ENCODE measurements at regions not wholly inside any gene's neighbourhood (a gene's known extent, or its start where the extent isn't known, plus 50 kb on each side); places are given as distances from the start of the nearest gene placed in this dataset.
"Not testable (repeated sequence)": the region's sequence is repeated elsewhere in the genome, so short reads cannot be mapped to it uniquely, and the experiment has no call there.

DNA sequence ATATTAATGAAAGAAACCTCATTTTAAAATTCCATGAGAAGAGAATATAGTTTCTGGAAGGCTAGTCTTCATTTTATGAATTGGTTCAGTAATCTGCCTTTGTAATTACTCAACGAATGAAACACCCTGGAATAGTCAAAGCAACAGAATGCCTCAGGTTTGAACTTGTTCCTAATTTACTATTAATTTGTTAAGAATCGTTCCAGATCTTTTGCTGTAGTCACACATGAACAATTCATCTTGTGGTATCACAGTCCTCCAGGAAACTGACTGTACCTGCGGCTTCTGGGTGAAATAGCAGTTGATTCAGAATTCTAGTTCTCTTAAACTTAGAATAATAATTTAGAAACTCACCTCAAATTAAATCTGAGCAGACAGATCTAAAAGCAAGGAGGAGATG, 282.7 kb upstream of the MAP2 start:
- Histone ChIP-seq H3K4me3 (ENCODE audit: control insufficient read depth in 2 of 3, extremely low read depth in 1 of 3, insufficient read depth in 2 of 3, low read depth in 1 of 3, low read length in 3 of 3) (no peak overlapping the region), H3K9me1 (ENCODE audit: control insufficient read depth, extremely low read depth, insufficient read depth, low read length) (no peaks in the 10 kb centered on the region), H3K27ac (ENCODE audit: control insufficient read depth, insufficient read depth, low read length) (peak overlapping the region; percentile 72), H3K4me1 (ENCODE audit: control insufficient read depth, extremely low read depth, insufficient read depth, low read length) (peaks cover 19% of the 10 kb centered on the region), H3K79me2 (ENCODE audit: control insufficient read depth, insufficient read depth, low read length) (no peaks in the 10 kb centered on the region), H3K9ac (ENCODE audit: control insufficient read depth, extremely low read depth, insufficient read depth, low read length) (no peak overlapping the region), H3K9me3 (ENCODE audit: control insufficient read depth, low read depth, low read length) (no peaks in the 10 kb centered on the region), H4K20me1 (ENCODE audit: control insufficient read depth, extremely low read depth, insufficient read depth, low read length) (no peaks in the 10 kb centered on the region), H3K36me3 (ENCODE audit: control insufficient read depth in 2 of 2, extremely low read depth in 1 of 2, insufficient read depth in 2 of 2, low read length in 2 of 2) (no peaks in the 10 kb centered on the region), H3K4me2 (ENCODE audit: control insufficient read depth, extremely low read depth, insufficient read depth, low read depth, low read length) (peak overlapping the region; percentile 56), H2AFZ (ENCODE audit: control insufficient read depth, low read length) (peak overlapping the region; percentile 24), H3K27me3 (ENCODE audit: control insufficient read depth, extremely low read depth, insufficient read depth, low read length) (no peaks in the 10 kb centered on the region)
- peak; percentile 80 for FAIRE-seq
- peak; percentile 40 for DNase-seq (ENCODE audit: low read depth, low spot score)
- TF ChIP-seq, protein P1, sequence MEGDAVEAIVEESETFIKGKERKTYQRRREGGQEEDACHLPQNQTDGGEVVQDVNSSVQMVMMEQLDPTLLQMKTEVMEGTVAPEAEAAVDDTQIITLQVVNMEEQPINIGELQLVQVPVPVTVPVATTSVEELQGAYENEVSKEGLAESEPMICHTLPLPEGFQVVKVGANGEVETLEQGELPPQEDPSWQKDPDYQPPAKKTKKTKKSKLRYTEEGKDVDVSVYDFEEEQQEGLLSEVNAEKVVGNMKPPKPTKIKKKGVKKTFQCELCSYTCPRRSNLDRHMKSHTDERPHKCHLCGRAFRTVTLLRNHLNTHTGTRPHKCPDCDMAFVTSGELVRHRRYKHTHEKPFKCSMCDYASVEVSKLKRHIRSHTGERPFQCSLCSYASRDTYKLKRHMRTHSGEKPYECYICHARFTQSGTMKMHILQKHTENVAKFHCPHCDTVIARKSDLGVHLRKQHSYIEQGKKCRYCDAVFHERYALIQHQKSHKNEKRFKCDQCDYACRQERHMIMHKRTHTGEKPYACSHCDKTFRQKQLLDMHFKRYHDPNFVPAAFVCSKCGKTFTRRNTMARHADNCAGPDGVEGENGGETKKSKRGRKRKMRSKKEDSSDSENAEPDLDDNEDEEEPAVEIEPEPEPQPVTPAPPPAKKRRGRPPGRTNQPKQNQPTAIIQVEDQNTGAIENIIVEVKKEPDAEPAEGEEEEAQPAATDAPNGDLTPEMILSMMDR (optimal IDR thresholded peaks at IDR 0.05 in 1 of 3, IDR thresholded peaks at IDR 0.05 in 1 of 3, conservative IDR thresholded peaks at IDR 0.05 in 1 of 3; ENCODE audit: extremely low read depth in 1 of 3, insufficient read depth in 2 of 3, low read length in 3 of 3), result no peak
- TF ChIP-seq EZH2 (IDR thresholded peaks at IDR 0.05; ENCODE audit: low read length), result no peak
- dilution Hi-C loops (cut with MboI; ENCODE audit: extremely low pct_ligation_motif_present, low sequenced_read_pairs), result no loop called here

DNA sequence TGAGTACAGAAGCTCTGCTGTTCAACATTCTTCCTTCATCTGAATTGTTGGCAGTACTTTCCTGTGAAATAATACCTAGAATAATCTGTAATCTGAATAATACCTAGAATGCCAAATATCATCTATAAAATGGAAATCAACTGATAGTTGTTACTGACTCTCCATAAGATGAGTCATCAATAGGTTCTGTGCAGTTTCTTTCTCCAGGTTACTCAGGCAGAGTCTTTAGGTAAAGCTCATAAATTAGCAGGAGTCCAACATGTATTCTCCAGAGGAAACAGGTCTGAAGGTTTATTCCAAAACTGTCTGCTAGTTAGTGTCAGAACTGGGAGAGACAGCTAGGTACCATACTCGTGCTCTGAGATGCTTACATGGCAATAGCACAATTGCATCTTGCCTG, 282.0 kb upstream of the MAP2 start:
- no peaks in the 10 kb centered on the region for H3K79me2 ChIP-seq (ENCODE audit: control insufficient read depth, insufficient read depth, low read length)
- peaks cover 19% of the 10 kb centered on the region for H3K4me1 ChIP-seq (ENCODE audit: control insufficient read depth, extremely low read depth, insufficient read depth, low read length)
- TF ChIP-seq EZH2 (IDR thresholded peaks at IDR 0.05; ENCODE audit: low read length), result no peak
- TF ChIP-seq, protein P1 (optimal IDR thresholded peaks at IDR 0.05 in 1 of 3, IDR thresholded peaks at IDR 0.05 in 1 of 3, conservative IDR thresholded peaks at IDR 0.05 in 1 of 3; ENCODE audit: extremely low read depth in 1 of 3, insufficient read depth in 2 of 3, low read length in 3 of 3), result no peak
- H3K9me1 ChIP-seq (ENCODE audit: control insufficient read depth, extremely low read depth, insufficient read depth, low read length), result no peaks in the 10 kb centered on the region
- H4K20me1 ChIP-seq (ENCODE audit: control insufficient read depth, extremely low read depth, insufficient read depth, low read length), result no peaks in the 10 kb centered on the region
- H2AFZ ChIP-seq (ENCODE audit: control insufficient read depth, low read length), result peak overlapping the region; percentile 71
- H3K9me3 ChIP-seq (ENCODE audit: control insufficient read depth, low read depth, low read length), result no peaks in the 10 kb centered on the region
- H3K4me3 ChIP-seq (ENCODE audit: control insufficient read depth in 2 of 3, extremely low read depth in 1 of 3, insufficient read depth in 2 of 3, low read depth in 1 of 3, low read length in 3 of 3), result no peak overlapping the region
- H3K36me3 ChIP-seq (ENCODE audit: control insufficient read depth in 2 of 2, extremely low read depth in 1 of 2, insufficient read depth in 2 of 2, low read length in 2 of 2), result no peaks in the 10 kb centered on the region
- DNase-seq (ENCODE audit: low read depth, low spot score) (no peak), FAIRE-seq (peak; percentile 71)
- no peaks in the 10 kb centered on the region for H3K27me3 ChIP-seq (ENCODE audit: control insufficient read depth, extremely low read depth, insufficient read depth, low read length)
- peak overlapping the region; percentile 72 for H3K27ac ChIP-seq (ENCODE audit: control insufficient read depth, insufficient read depth, low read length)
- H3K9ac ChIP-seq (ENCODE audit: control insufficient read depth, extremely low read depth, insufficient read depth, low read length), result no peak overlapping the region
- peak overlapping the region; percentile 51 for H3K4me2 ChIP-seq (ENCODE audit: control insufficient read depth, extremely low read depth, insufficient read depth, low read depth, low read length)
- dilution Hi-C loops (cut with MboI; ENCODE audit: extremely low pct_ligation_motif_present, low sequenced_read_pairs), result no loop called here

DNA sequence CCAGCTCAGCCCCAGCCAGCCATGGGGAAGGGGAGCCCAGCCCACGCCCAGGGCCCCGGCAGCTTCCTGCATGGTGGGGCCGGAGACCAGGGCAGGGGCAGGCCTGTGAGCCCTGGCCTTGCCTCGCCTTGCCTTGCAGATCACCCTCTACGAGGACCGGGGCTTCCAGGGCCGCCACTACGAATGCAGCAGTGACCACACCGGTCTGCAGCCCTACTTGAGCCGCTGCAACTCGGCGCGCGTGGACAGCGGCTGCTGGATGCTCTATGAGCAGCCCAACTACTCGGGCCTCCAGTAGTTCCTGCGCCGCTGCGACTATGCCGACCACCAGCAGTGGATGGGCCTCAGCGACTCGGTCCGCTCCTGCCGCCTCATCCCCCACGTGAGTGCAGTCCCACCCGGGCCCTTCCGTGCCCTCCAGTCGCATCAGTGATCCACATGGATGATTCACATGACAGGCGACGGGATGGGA, 278.6 kb upstream of the MAP2 start:
- H3K27ac ChIP-seq (ENCODE audit: control insufficient read depth, insufficient read depth, low read length); H3K9ac ChIP-seq (ENCODE audit: control insufficient read depth, extremely low read depth, insufficient read depth, low read length); H3K4me3 ChIP-seq (ENCODE audit: control insufficient read depth in 2 of 3, extremely low read depth in 1 of 3, insufficient read depth in 2 of 3, low read depth in 1 of 3, low read length in 3 of 3); H2AFZ ChIP-seq (ENCODE audit: control insufficient read depth, low read length); H3K27me3 ChIP-seq (ENCODE audit: control insufficient read depth, extremely low read depth, insufficient read depth, low read length); H3K4me2 ChIP-seq (ENCODE audit: control insufficient read depth, extremely low read depth, insufficient read depth, low read depth, low read length); H4K20me1 ChIP-seq (ENCODE audit: control insufficient read depth, extremely low read depth, insufficient read depth, low read length); H3K9me3 ChIP-seq (ENCODE audit: control insufficient read depth, low read depth, low read length); H3K79me2 ChIP-seq (ENCODE audit: control insufficient read depth, insufficient read depth, low read length); H3K9me1 ChIP-seq (ENCODE audit: control insufficient read depth, extremely low read depth, insufficient read depth, low read length); DNase-seq (ENCODE audit: low read depth, low spot score); H3K36me3 ChIP-seq (ENCODE audit: control insufficient read depth in 2 of 2, extremely low read depth in 1 of 2, insufficient read depth in 2 of 2, low read length in 2 of 2); dilution Hi-C loops (cut with MboI; ENCODE audit: extremely low pct_ligation_motif_present, low sequenced_read_pairs); FAIRE-seq: not testable (repeated sequence)
- H3K4me1 ChIP-seq (ENCODE audit: control insufficient read depth, extremely low read depth, insufficient read depth, low read length), result peaks cover 21% of the 10 kb centered on the region

Data from keratinocyte (primary cell).